ENCODE measurements at regions not wholly inside any gene's neighbourhood (a gene's known extent, or its start where the extent isn't known, plus 50 kb on each side); places are given as distances from the start of the nearest gene placed in this dataset.
"Not testable (repeated sequence)": the region's sequence is repeated elsewhere in the genome, so short reads cannot be mapped to it uniquely, and the experiment has no call there.

GRCh38 chr1:60615666-60616065 is 466.7 kb upstream of the NFIA start (continued):
- TF ChIP-seq ZNF565 (CRISPR knock-in tag; conservative IDR thresholded peaks at IDR 0.05; ENCODE audit: low read depth), result no peak
- no peak for TF ChIP-seq RARB (CRISPR knock-in tag; IDR thresholded peaks at IDR 0.05)

DNA sequence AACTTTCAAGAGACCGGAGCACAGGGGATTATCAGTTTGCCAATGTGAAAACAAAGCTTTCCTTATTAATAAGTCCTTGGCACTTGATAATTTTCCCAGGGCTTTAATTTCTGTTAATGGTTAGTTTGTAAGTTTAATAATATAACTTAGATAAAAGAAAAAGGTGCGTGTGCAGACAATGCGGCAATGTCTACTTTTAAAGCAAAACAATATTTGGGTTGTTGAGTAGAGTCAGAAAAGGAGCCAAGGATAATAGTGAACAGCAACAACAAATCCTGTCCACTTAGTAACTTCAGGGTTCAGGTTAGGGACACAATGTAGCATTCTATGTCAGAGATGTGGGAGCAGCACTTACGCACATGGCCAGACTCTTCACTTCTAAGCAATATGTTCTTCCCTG is 469.6 kb upstream of the NFIA start:
- no peak for ATAC-seq
- TF ChIP-seq PPARA (CRISPR knock-in tag; IDR thresholded peaks at IDR 0.05; ENCODE audit: borderline replicate concordance), result no peak

DNA sequence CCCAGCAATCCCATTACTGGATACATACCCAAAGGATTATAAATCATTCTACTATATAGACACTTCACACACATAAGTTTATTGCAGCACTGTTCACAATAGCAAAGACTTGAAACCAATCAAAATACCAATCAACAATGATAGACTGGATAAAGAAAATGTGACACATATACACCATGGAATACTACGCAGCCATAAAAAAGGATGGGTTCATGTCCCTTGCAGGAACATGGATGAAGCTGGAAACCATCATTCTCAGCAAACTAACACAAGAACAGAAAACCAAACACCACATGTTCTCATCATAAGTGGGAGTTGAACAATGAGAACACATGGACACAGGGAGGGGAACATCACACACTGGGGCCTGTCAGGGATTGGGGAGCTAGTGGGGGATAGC is 475.4 kb upstream of the NFIA start:
- not testable (repeated sequence) for ATAC-seq

- TF ChIP-seq ZC3H10 (CRISPR knock-in tag; IDR thresholded peaks at IDR 0.05) (no peak), SNAI2 (CRISPR knock-in tag; IDR thresholded peaks at IDR 0.05) (no peak), GLIS3 (CRISPR knock-in tag; IDR thresholded peaks at IDR 0.05) (no peak)
- no peak for ATAC-seq
Measured at GRCh38 chr1:60600532-60600931, 481.8 kb upstream of the NFIA start.

DNA sequence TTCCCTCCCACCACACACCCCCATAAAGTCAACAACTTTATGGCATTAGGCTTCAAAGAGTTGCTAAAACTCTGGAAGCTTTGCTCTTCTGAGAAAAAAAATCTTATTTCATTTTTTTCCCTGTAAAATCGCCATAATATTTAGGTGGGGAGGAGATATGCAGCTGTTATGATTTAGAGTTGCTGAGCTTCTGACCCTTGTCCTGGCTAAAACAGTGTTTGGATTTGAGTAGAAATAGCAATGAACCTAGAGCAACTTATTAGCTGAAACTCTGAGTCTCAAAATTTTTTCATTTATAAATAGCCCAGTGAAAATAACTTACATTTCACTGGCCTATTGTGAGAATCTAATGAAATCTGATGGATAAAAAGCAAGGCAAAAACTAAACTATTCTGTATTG is 482.8 kb upstream of the NFIA start:
- ATAC-seq, result no peak
- no peak for TF ChIP-seq CREB5 (CRISPR knock-in tag; IDR thresholded peaks at IDR 0.05; ENCODE audit: low read depth)
- no peak for TF ChIP-seq POU6F1 (CRISPR knock-in tag; IDR thresholded peaks at IDR 0.05; ENCODE audit: borderline replicate concordance, low read depth)
- no peak for TF ChIP-seq BACH2 (CRISPR knock-in tag; IDR thresholded peaks at IDR 0.05; ENCODE audit: borderline replicate concordance)
- TF ChIP-seq ISL1 (CRISPR knock-in tag; IDR thresholded peaks at IDR 0.05), result no peak
- TF ChIP-seq, protein P1, sequence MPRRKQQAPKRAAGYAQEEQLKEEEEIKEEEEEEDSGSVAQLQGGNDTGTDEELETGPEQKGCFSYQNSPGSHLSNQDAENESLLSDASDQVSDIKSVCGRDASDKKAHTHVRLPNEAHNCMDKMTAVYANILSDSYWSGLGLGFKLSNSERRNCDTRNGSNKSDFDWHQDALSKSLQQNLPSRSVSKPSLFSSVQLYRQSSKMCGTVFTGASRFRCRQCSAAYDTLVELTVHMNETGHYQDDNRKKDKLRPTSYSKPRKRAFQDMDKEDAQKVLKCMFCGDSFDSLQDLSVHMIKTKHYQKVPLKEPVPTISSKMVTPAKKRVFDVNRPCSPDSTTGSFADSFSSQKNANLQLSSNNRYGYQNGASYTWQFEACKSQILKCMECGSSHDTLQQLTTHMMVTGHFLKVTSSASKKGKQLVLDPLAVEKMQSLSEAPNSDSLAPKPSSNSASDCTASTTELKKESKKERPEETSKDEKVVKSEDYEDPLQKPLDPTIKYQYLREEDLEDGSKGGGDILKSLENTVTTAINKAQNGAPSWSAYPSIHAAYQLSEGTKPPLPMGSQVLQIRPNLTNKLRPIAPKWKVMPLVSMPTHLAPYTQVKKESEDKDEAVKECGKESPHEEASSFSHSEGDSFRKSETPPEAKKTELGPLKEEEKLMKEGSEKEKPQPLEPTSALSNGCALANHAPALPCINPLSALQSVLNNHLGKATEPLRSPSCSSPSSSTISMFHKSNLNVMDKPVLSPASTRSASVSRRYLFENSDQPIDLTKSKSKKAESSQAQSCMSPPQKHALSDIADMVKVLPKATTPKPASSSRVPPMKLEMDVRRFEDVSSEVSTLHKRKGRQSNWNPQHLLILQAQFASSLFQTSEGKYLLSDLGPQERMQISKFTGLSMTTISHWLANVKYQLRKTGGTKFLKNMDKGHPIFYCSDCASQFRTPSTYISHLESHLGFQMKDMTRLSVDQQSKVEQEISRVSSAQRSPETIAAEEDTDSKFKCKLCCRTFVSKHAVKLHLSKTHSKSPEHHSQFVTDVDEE (CRISPR knock-in tag; IDR thresholded peaks at IDR 0.05), result no peak
- no peak for TF ChIP-seq GLIS3 (CRISPR knock-in tag; IDR thresholded peaks at IDR 0.05)
- TF ChIP-seq OSR1 (CRISPR knock-in tag; IDR thresholded peaks at IDR 0.05), result no peak
- TF ChIP-seq ZNF565 (CRISPR knock-in tag; conservative IDR thresholded peaks at IDR 0.05; ENCODE audit: low read depth), result no peak
- no peak for TF ChIP-seq PPARA (CRISPR knock-in tag; IDR thresholded peaks at IDR 0.05; ENCODE audit: borderline replicate concordance)
- TF ChIP-seq TOX (CRISPR knock-in tag; IDR thresholded peaks at IDR 0.05; ENCODE audit: borderline replicate concordance), result no peak
- no peak for TF ChIP-seq ZNF8 (CRISPR knock-in tag; IDR thresholded peaks at IDR 0.05)
- TF ChIP-seq ZNF70 (CRISPR knock-in tag; IDR thresholded peaks at IDR 0.05), result no peak
- TF ChIP-seq ZFP30 (CRISPR knock-in tag; IDR thresholded peaks at IDR 0.05), result no peak
- TF ChIP-seq TCF4 (CRISPR knock-in tag; IDR thresholded peaks at IDR 0.05; ENCODE audit: borderline replicate concordance), result no peak
- TF ChIP-seq ESRRG (CRISPR knock-in tag; IDR thresholded peaks at IDR 0.05), result no peak
- no peak for TF ChIP-seq ARNTL (CRISPR knock-in tag; IDR thresholded peaks at IDR 0.05; ENCODE audit: borderline replicate concordance, low read depth)
- TF ChIP-seq CSDC2 (CRISPR knock-in tag; IDR thresholded peaks at IDR 0.05), result no peak
- no peak for TF ChIP-seq PATZ1 (CRISPR knock-in tag; IDR thresholded peaks at IDR 0.05; ENCODE audit: borderline replicate concordance)
- TF ChIP-seq RARB (CRISPR knock-in tag; IDR thresholded peaks at IDR 0.05), result no peak
